OCI-LY7 (cell line): ENCODE measurements at regions not wholly inside any gene's neighbourhood (a gene's known extent, or its start where the extent isn't known, plus 50 kb on each side); places are given as distances from the start of the nearest gene placed in this dataset.

Experiments used
- BruUV-seq: library from RNA; stranded (reverse); fragments of 400-500 nt; replicated peaks from 2 replicates; lab custom pipeline; 2021; lab: Mats Ljungman, UMichigan
- CTCF ChIA-PET: fragments of 300-600 bp; sonication (Branson Sonifier 250); formaldehyde crosslinking; loops from one replicate; lab custom pipeline; 2022; ENCODE audit warnings: antibody characterized with exemption; ENCODE audit not compliant: unreplicated experiment; lab: Charles Lee
- POLR2A ChIA-PET: fragments of 300-600 bp; sonication (Branson Sonifier 250); formaldehyde crosslinking; loops from one replicate; lab custom pipeline; 2022; ENCODE audit warnings: antibody characterized with exemption; lab: Charles Lee
- DNase-seq: peaks from one replicate; pipeline ENCODE4 v3.0.0-alpha.2; 2015; ENCODE audit warnings: low spot score
- H2AFZ ChIP-seq: fragments of 200-600 bp; sonication (generic), shearing (Covaris generic); 2 replicates; pipeline ENCODE4 v1.6.1; 2014; ENCODE audit warnings: mild to moderate bottlenecking, antibody characterized with exemption, low read length, moderate library complexity
- H3K27ac ChIP-seq: fragments of 200-600 bp; sonication (generic); 2 replicates; pipeline ENCODE4 v1.5.1; 2014; ENCODE audit warnings: mixed run types, low read depth, mild to moderate bottlenecking, moderate library complexity, low read length, inconsistent platforms; ENCODE audit not compliant: poor library complexity, severe bottlenecking
- H3K36me3 ChIP-seq: fragments of 200-600 bp; sonication (generic); 2 replicates; pipeline ENCODE4 v1.6.1; 2014; ENCODE audit warnings: mild to moderate bottlenecking, antibody characterized with exemption, low read length, moderate library complexity, mixed read lengths; ENCODE audit not compliant: insufficient read depth
- H3K4me1 ChIP-seq: fragments of 200-600 bp; sonication (generic); 2 replicates; pipeline ENCODE4 v1.5.1; 2014; ENCODE audit warnings: mild to moderate bottlenecking, low read length; ENCODE audit not compliant: insufficient read depth, poor library complexity, severe bottlenecking
- H3K4me2 ChIP-seq: fragments of 200-600 bp; sonication (generic); 2 replicates; pipeline ENCODE4 v1.6.1; 2014; ENCODE audit warnings: mild to moderate bottlenecking, low read length
- H3K4me3 ChIP-seq: fragments of 200-600 bp; sonication (generic); 2 replicates; pipeline ENCODE4 v1.5.1; 2014; ENCODE audit warnings: mild to moderate bottlenecking, low read depth, low read length; ENCODE audit not compliant: poor library complexity, severe bottlenecking
- H3K79me2 ChIP-seq: fragments of 200-600 bp; sonication (generic); 2 replicates; pipeline ENCODE4 v1.6.1; 2016; ENCODE audit warnings: low read depth, mild to moderate bottlenecking, low read length, moderate library complexity, mixed read lengths; ENCODE audit not compliant: insufficient read depth
- H3K9me2 ChIP-seq: fragments of 200-600 bp; sonication (generic); 2 replicates; pipeline ENCODE4 v1.6.1; 2016; ENCODE audit warnings: mild to moderate bottlenecking, low read length, mixed read lengths; ENCODE audit not compliant: insufficient read depth
- H3K9me3 ChIP-seq: fragments of 200-600 bp; sonication (generic); 2 replicates; pipeline ENCODE4 v1.6.1; 2014; ENCODE audit warnings: mild to moderate bottlenecking, mixed run types, low read length, mixed read lengths
- H4K20me1 ChIP-seq: fragments of 200-600 bp; sonication (generic); 2 replicates; pipeline ENCODE4 v1.6.1; 2014; ENCODE audit warnings: mild to moderate bottlenecking, antibody characterized with exemption, low read length, moderate library complexity, mixed read lengths; ENCODE audit not compliant: insufficient read depth
- CTCF ChIP-seq: fragments of 200-600 bp; sonication (generic); conservative IDR thresholded peaks from 2 replicates; pipeline ENCODE4 v1.5.1; 2014; ENCODE audit warnings: mild to moderate bottlenecking, antibody characterized with exemption, low read length, moderate library complexity, mixed read lengths
- EZH2phosphoT487 ChIP-seq: fragments of 200-600 bp; sonication (generic); IDR thresholded peaks from 2 replicates; pipeline ENCODE4 v1.6.1; 2018; ENCODE audit warnings: low read depth, borderline replicate concordance, mild to moderate bottlenecking, mixed run types, antibody characterized with exemption, low read length, moderate library complexity, mixed read lengths
- intact Hi-C: fragments of 100-400 bp; cut with micrococcal nuclease; formaldehyde crosslinking; loops from one replicate; pipeline ENCODE4 v1.10.0; 2022; ENCODE audit not compliant: unreplicated experiment

- H3K4me2 ChIP-seq = no peak overlapping the region
- no peaks in the 10 kb centered on the region for H3K4me1 ChIP-seq
- no peaks in the 10 kb centered on the region for H3K9me3 ChIP-seq
- no peak for DNase-seq
- POLR2A ChIA-PET = no interaction called here
- H2AFZ ChIP-seq = no peak overlapping the region
- no peaks in the 10 kb centered on the region for H3K36me3 ChIP-seq
- intact Hi-C loops = no loop called here
- BruUV-seq = no TSS peak
- H3K9me2 ChIP-seq = no peaks in the 10 kb centered on the region
- no peaks in the 10 kb centered on the region for H4K20me1 ChIP-seq
- no peak overlapping the region for H3K27ac ChIP-seq
- TF ChIP-seq EZH2phosphoT487 (no peak), CTCF (no peak)
- CTCF ChIA-PET = no interaction called here
- no peak overlapping the region for H3K4me3 ChIP-seq
- no peaks in the 10 kb centered on the region for H3K79me2 ChIP-seq
Measured at GRCh38 chr6:37748118-37748517, 50.4 kb upstream of the MDGA1 start.
